ENCODE measurements at regions not wholly inside any gene's neighbourhood (a gene's known extent, or its start where the extent isn't known, plus 50 kb on each side); places are given as distances from the start of the nearest gene placed in this dataset.

DNA sequence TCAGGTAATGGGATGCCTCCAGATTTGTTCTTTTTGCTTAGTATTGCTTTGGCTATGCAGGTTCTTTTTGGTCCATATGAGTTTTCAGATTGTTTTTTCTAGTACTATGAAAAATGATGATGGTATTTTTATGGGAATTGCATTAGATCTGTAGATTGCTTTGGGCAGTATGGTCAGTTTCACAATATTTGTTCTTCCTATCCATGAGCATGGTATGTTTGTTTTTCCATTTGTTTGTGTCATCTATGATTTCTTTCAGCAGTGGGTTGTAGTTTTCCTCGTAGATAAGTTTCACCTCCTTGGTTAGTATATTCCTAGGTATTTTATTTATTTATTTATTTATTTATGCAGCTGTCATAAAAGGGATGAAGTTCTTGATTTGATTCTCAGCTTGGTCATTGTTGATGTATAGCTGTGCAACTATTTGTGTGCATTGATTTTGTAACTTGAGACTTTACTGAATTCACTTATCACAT lies 103.9 kb upstream of the DNAH14 start:
- TF ChIP-seq JUN (IDR thresholded peaks at IDR 0.05; ENCODE audit: low read depth, low read length) (no peak), TEAD4 (IDR thresholded peaks at IDR 0.05; ENCODE audit: low read depth, low read length) (no peak)
